Germinal center (tissue), 1 donor: ENCODE measurements at regions not wholly inside any gene's neighbourhood (a gene's known extent, or its start where the extent isn't known, plus 50 kb on each side); places are given as distances from the start of the nearest gene placed in this dataset.
"Not testable (repeated sequence)": the region's sequence is repeated elsewhere in the genome, so short reads cannot be mapped to it uniquely, and the experiment has no call there.

ENCODE experiments used
- DNase-seq: peaks from one replicate; pipeline ENCODE4 v3.0.0; 2012; ENCODE audit warnings: mixed read lengths, low spot score

GRCh38 chr6:25181923-25182322 lies 97.3 kb upstream of the CARMIL1 start:
- no peak for DNase-seq

DNA sequence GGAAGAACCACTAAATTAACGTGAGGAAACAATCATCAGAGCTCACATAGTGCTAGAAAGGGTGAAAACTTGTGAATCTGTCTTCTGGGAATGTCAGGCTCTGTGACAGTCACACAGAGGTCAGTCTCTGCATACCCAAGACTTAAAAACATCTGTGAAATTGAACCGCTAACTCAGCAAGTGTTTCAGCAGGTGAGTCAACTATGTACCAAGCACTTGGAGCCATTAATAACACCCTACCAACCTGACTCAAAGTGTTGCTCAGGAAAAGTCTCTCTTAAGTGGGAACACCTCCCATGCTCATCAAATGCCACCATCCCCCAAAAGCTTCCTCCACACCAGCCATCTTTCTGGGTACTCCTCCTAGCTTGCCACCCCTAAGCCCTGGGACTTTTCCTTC lies 92.3 kb upstream of the CARMIL1 start:
- no peak for DNase-seq

DNA sequence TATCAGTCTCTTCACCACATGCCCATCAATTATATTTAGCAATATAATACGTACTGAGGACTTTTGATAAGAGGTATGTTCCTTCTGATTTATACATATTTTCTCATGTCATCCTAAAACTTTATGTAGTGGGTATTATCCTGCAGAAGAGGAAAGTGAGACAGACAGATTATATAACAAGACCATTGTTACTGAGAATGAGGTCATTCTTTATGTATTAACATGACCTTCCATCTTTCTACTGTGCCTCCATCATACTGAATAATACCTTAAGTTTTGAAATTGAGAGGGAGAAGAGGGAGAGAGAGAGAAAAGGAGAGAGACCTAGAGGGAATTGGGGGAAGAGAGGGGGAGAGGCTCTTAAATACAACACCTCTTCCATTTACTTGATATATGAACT lies 90.9 kb upstream of the CARMIL1 start:
- DNase-seq = no peak

DNA sequence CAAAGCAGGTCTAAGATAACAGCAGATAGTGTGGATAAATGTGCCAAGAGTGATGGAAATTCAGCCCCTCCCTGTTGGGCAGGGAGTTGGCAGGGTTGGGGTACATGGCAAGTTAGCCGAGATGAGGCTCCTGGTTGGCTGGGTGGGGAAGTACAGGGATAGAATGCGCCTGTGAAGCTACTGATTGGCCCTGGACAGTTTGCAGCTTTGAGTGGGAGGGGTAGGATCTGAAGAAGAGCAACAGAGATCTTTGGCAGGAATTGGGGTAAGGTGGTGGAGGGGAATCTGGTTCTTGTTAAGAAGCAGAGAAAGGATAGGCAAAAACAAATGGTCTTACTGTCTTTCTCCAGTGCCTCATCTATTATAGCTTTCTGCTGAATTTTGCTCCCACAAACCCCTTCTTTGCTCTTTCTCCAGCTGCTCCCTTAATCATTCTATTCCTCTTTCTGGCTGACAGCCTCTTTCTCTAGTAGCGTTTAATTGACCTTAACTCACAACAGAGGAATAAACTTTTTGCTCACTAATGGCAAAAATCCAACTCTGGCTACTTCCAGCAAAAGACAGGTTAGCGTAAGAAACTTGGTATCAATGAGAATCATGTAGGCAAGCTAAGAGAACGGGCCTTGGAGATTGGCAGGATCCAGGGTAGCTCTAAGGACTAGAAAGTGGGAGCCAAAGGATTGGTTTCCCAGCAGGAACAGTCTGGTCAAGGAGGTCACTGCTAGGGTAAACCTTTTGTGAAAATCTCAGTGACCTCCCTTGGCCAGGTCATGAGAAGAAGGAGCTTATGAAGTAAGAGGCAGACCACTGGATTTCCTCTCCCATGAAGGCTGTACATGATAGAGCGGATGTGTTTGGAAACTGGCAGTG lies 86.3 kb upstream of the CARMIL1 start:
- DNase-seq = no peak

DNA sequence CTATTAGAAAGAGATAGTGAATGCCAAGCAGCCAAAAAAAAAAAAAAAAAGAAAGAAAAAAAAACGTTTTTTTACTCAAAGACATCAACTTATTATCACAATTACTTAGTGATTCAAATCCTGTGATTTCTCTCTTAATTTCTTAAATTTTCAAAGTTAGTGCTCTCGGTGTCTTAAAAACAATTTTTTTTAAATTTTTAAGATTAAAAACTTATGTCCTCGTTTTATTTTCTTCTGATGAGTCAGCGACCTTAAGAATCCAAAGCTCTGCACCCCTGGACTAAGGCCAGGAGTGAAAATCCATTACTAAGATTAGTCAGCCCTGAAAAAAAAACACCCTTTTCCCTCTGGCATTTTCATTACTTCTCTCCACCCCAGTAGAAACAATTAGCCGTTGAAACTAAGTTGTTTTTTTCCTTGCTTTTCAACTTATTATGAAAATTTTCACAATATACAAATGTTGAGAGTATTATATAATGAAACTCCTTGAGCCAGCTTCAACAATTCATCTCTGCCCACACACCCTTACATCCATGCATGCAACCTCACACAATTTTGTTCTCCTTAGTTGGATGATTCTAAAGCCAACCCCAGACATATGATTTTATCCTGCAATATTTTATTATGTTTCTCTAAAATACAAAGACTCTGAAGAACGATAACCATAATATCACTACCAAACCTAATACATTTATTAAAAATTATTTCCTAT lies 85.6 kb upstream of the CARMIL1 start:
- DNase-seq = no peak

DNA sequence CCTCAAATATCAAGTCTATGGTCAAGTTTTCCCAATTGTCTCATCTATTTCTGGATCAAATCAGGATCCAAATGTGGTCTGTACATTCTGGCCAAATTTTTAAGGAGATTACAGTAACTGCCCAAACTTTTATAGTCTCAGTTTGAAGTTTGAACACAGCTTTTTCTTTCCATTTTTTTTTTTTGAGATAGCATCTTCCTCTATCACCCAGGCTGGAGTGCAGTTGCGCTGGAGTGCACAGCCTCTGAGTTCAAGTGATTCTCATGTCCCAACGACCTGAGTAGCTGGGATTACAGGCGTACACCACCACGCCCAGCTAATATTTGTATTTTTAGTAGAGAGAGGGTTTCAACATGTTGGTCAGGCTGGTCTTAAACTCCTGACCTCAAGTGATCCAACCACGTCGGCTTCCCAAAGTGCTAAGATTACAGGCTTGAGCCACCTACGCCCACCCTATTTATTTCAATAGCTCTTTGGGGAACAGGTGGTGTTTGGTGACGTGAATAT lies 84.9 kb upstream of the CARMIL1 start:
- no peak for DNase-seq

GRCh38 chr6:25196464-25196863 lies 82.7 kb upstream of the CARMIL1 start:
- no peak for DNase-seq

GRCh38 chr6:25197111-25197510 lies 82.1 kb upstream of the CARMIL1 start:
- DNase-seq = no peak

GRCh38 chr6:25199544-25199943 lies 79.6 kb upstream of the CARMIL1 start:
- DNase-seq = no peak

DNA sequence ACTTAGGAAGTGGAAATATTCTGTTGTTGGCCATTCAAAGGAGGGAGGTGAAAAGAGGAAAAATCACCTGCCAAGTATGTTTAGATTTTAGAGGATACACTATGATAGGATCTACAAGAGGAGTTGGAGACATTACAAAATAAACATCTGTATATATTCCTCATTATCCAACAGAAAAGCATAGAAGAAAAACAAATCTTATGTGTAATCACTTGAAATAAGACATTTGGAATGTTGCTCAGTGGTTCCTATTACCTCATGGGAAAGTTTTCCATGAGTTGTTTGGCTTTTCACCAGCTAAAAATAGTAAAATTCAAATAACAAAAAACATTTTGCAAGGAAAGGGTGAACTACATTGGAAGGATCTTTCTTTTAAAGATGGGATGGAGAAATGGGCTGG lies 76.7 kb upstream of the CARMIL1 start:
- no peak for DNase-seq

DNA sequence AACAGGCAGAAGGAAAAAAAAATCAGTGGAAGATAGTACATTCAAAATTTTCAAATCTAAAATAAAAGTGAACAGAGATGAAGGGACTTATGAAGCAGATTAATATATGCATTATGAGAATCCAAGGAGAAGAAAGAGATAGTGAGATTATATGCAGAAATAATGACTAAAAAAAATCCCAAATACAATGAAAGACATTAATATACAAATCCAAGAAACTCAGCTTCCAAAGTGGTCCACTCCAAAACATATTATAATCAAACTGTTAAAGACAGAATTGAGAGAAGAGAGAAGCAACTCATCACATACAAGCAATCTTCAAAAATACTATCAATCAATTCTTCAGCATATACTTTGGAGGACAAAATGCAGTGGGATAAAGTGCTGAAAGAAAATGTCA lies 73.5 kb upstream of the CARMIL1 start:
- DNase-seq = no peak

- DNase-seq = not testable (repeated sequence)
These were observed 71.6 kb upstream of the CARMIL1 start for GRCh38 chr6:25207453-25208155.

GRCh38 chr6:25215881-25216280 lies 63.3 kb upstream of the CARMIL1 start:
- no peak for DNase-seq

- no peak for DNase-seq
These were observed 61.9 kb upstream of the CARMIL1 start for GRCh38 chr6:25217302-25217701.

DNA sequence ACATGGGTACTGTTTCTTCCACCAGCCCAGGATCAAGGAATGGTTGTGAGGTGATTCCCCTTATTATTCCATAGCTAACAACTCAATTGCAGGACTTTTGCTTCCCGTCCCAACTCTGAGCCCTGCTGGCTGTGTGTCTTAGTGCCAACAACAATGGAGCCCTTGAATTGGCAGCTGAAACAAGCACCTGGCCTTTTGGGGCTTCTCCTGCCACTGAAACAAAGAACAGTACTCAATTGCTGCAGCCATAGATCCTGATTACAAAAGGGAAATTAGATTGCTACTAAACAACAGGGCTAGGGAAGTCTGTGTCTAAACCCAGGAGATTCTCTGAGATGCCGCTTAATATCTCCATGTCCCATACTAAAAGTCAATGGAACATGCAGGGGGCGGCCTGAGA lies 61.3 kb upstream of the CARMIL1 start:
- DNase-seq = no peak

- no peak for DNase-seq
These were observed 60.8 kb upstream of the CARMIL1 start for GRCh38 chr6:25218346-25218745.

- DNase-seq = no peak
These were observed 59.8 kb upstream of the CARMIL1 start for GRCh38 chr6:25219216-25219916.

GRCh38 chr6:25219917-25220278 lies 59.3 kb upstream of the CARMIL1 start:
- DNase-seq = no peak

DNA sequence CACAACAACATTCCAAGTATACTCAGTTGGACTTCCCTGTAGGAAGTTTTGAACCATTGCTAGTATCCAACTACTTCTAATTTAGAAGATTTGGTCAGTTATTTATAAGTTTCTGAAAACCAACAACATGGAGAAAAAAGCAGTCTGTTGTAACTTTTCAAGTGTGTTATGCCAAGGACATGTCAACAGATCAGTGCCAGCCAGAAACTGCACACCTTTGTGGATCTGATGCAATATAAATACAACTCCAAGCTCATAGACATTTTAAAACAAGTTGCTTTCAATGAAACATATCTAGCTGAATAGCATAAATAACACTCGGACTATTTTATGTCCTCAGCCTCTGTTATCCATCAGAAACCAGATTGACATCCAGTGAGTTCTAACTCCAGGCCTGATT lies 58.3 kb upstream of the CARMIL1 start:
- no peak for DNase-seq

GRCh38 chr6:25222006-25222678 lies 57.0 kb upstream of the CARMIL1 start:
- DNase-seq = no peak

DNA sequence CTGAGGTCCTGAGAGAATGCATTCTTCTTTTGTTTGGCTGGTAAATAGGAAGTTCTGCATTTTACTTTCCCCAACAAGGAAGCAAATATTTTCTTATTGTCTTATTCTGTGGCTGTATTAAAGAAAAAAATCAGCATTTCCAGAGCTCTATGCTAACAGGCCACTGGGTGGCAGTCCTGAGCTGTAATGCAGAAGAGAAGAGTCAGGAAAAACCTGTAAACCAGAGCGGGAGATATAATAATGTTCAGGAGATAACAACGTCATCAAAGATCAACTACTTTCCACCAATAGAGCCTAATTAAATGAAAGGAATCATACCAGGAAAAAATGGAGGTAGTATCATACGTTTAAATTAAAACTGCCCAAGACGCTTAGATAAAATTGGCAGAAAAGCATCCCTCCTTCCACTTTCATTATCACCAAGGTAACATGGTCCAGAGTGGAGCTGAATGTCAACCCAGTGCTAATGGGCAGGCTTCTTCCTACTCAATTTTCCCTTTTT lies 55.6 kb upstream of the CARMIL1 start:
- peak; percentile 59 for DNase-seq
